ENCODE measurements at regions not wholly inside any gene's neighbourhood (a gene's known extent, or its start where the extent isn't known, plus 50 kb on each side); places are given as distances from the start of the nearest gene placed in this dataset.

DNA sequence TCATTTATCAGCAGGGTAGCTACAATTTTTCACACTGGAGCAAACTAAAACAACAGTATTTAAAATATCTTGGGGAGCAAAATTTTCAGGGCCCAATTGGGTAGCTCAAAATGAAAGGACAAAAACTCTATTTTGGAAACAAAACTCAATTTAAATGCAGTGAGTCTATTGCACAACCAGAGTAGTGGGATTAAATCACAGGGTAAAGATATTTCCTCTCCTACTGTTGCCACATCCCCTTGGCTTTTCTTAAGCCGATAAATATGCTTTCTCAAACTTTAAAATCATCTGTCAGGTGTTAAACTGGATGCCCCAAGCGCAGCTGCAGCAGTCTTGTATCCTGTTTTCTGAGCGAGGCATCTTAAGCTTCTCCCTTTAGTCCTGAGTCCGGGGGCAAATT, 1474.3 kb upstream of the CDH9 start:
- Histone ChIP-seq H3K4me3 (no peak overlapping the region), H3K4me1 (no peaks in the 10 kb centered on the region), H3K36me3 (no peaks in the 10 kb centered on the region), H3K27ac (no peak overlapping the region), H3K27me3 (no peaks in the 10 kb centered on the region), H3K9me3 (peaks cover 0 to 3% (median 0%) of the 10 kb centered on the region in 4 donors)
- DNase-seq: no peak
- no peak for TF ChIP-seq POLR2A (IDR thresholded peaks at IDR 0.05)
- TF ChIP-seq, protein P1, sequence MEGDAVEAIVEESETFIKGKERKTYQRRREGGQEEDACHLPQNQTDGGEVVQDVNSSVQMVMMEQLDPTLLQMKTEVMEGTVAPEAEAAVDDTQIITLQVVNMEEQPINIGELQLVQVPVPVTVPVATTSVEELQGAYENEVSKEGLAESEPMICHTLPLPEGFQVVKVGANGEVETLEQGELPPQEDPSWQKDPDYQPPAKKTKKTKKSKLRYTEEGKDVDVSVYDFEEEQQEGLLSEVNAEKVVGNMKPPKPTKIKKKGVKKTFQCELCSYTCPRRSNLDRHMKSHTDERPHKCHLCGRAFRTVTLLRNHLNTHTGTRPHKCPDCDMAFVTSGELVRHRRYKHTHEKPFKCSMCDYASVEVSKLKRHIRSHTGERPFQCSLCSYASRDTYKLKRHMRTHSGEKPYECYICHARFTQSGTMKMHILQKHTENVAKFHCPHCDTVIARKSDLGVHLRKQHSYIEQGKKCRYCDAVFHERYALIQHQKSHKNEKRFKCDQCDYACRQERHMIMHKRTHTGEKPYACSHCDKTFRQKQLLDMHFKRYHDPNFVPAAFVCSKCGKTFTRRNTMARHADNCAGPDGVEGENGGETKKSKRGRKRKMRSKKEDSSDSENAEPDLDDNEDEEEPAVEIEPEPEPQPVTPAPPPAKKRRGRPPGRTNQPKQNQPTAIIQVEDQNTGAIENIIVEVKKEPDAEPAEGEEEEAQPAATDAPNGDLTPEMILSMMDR (IDR thresholded peaks at IDR 0.05): no peak

DNA sequence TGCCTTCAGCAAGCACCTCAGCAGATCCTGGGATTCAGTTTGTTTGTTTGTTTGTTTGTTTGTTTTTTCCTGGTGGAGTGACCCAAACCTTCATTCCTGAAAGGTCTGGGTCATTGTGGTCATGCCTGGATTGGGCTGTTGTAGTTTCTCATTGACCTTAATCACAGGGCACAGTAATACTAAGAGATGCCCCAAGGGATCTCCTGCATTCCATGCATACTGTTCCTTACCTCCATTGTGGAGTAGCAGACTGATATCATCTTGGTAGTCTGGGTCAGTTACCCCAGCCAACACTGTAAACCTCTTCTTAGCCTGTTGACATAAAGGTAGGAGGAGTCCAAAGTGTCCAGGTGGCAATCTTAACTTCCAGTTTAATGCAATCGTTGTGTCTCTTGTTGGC, 1466.7 kb upstream of the CDH9 start:
- no peaks in the 10 kb centered on the region for H3K27me3 ChIP-seq
- no peaks in the 10 kb centered on the region for H3K36me3 ChIP-seq
- no peak overlapping the region for H3K4me3 ChIP-seq
- H3K4me1 ChIP-seq: no peaks in the 10 kb centered on the region
- TF ChIP-seq, protein P1 (IDR thresholded peaks at IDR 0.05): no peak
- TF ChIP-seq POLR2A (IDR thresholded peaks at IDR 0.05): no peak
- peaks cover 0 to 3% (median 0%) of the 10 kb centered on the region in 4 donors for H3K9me3 ChIP-seq
- DNase-seq: no peak
- H3K27ac ChIP-seq: no peak overlapping the region

DNA sequence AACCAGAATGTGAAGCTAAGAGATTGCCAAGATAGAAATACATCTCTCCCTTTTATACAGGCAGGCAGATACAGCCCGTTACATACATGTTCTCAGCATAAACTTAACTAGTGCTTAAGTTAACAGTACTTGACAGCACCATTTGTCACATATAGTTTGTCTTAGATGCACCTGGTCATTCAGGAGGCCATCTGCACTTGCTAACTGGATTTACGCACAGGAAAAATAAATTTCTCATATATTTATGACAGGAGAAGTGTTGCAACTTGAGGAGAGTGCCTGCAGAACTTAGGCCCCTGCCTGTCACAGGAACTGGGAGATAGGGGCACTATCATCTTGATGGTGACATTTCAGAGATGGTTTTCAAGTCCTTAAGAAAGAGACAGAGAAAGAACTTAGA, 1462.1 kb upstream of the CDH9 start:
- no peak for DNase-seq

DNA sequence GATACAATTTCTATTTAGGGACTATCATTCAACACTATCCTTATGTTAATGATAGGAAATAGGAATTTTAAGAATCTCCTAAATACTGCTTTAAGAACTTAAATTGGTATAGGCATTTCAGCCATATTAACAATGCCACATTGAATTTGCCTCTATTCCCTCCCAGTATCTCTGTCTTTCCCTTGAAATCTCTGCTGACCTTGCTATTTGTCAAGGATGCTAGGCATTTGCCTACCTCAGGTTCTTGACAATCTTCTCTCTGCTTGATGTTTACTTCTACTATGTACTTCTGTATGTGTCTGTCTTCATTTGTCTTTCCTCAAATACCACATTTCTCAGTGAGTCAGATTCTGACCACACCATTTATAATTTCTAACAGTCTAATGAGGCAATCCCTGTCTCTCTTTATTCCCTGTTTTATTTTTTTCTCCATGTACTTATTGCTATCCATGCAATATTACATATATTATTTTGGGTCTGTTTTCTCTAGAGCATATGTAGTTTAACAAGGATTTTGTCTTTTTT, 1461.4 kb upstream of the CDH9 start:
- no peaks in the 10 kb centered on the region for H3K4me1 ChIP-seq
- no peak for DNase-seq
- H3K36me3 ChIP-seq: no peaks in the 10 kb centered on the region
- H3K27ac ChIP-seq: no peak overlapping the region
- no peaks in the 10 kb centered on the region for H3K9me3 ChIP-seq
- H3K27me3 ChIP-seq: no peaks in the 10 kb centered on the region
- no peak overlapping the region for H3K4me3 ChIP-seq
- TF ChIP-seq, protein P1 (IDR thresholded peaks at IDR 0.05): no peak
- no peak for TF ChIP-seq POLR2A (IDR thresholded peaks at IDR 0.05)

More for the DNA sequence above, 1462.1 kb upstream of the CDH9 start:
- no peak for TF ChIP-seq POLR2A (IDR thresholded peaks at IDR 0.05)
- TF ChIP-seq, protein P1 (IDR thresholded peaks at IDR 0.05): no peak
- Histone ChIP-seq H3K4me3 (no peak overlapping the region), H3K36me3 (no peaks in the 10 kb centered on the region), H3K27ac (no peak overlapping the region), H3K9me3 (no peaks in the 10 kb centered on the region), H3K27me3 (no peaks in the 10 kb centered on the region), H3K4me1 (no peaks in the 10 kb centered on the region)

DNA sequence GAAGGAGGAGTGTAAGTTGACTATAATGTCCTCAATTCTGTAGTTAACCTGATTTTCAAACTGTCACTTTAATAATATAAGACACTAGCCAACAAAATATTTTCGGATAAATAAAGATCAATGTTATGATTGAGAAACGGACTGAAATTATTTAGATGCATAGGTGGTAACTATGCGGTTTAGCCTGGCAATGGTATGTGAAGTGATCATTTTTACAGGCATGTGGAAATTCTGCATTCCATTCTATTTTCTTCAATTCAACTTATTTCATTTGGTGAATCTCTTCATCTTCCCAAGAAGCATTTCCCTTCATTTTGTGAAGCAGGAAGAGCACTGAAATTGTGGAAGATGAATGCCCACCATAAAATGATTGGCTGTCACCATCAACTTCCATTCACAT, 1457.5 kb upstream of the CDH9 start:
- Histone ChIP-seq H3K4me1 (no peaks in the 10 kb centered on the region), H3K36me3 (no peaks in the 10 kb centered on the region), H3K27me3 (no peaks in the 10 kb centered on the region), H3K27ac (no peak overlapping the region), H3K9me3 (no peaks in the 10 kb centered on the region), H3K4me3 (no peak overlapping the region)
- TF ChIP-seq, protein P1 (IDR thresholded peaks at IDR 0.05): no peak
- TF ChIP-seq POLR2A (IDR thresholded peaks at IDR 0.05): no peak
- DNase-seq: no peak

DNA sequence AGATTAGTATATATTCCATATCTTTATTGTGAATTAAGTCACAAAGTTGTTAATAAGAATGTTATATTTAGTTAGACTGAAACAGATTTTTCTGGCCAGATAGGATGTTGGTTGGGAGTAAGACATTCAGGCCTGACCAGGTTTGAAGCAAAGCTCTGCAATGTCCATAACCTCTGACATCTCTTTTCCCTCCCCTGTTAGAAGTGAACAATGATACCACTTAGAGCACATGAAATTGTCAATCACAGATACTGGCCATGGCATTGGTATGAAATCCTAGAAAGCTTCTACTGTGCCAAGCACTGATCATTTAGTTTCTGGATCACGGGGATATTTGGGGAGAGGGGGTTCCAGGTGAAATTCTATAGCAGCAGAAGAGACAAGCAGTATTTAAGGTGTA, 1455.1 kb upstream of the CDH9 start:
- no peaks in the 10 kb centered on the region for H3K9me3 ChIP-seq
- TF ChIP-seq, protein P1 (IDR thresholded peaks at IDR 0.05): no peak
- no peak for TF ChIP-seq POLR2A (IDR thresholded peaks at IDR 0.05)
- no peak for DNase-seq
- no peak overlapping the region for H3K4me3 ChIP-seq
- no peaks in the 10 kb centered on the region for H3K4me1 ChIP-seq
- H3K27me3 ChIP-seq: no peaks in the 10 kb centered on the region
- H3K36me3 ChIP-seq: no peaks in the 10 kb centered on the region
- no peak overlapping the region for H3K27ac ChIP-seq

All from Peyer's patch (tissue), 4 donors.